Heart left ventricle (tissue), 16 donors: ENCODE measurements at regions not wholly inside any gene's neighbourhood (a gene's known extent, or its start where the extent isn't known, plus 50 kb on each side); places are given as distances from the start of the nearest gene placed in this dataset.
"Not testable (repeated sequence)": the region's sequence is repeated elsewhere in the genome, so short reads cannot be mapped to it uniquely, and the experiment has no call there.

Source experiments
- ATAC-seq, 4 donors: fragments of 200-7000 bp; cut with Tn5 transposase; one replicate each; pipeline ENCODE4 v1.9.1; 2020 to 2022; ENCODE audit warnings: moderate library complexity in 4 of 4, mild to moderate bottlenecking in 3 of 4, moderate number of reproducible peaks in 1 of 4
- DNase-seq, 5 donors: peaks; one replicate each; pipeline ENCODE4 v3.0.0-alpha.2; 2020
- H3K27ac ChIP-seq, 12 donors: fragments of 200-600 bp; sonication (generic) in 4 of 12; one replicate each; pipeline versions ENCODE4 v1.5.0 to v1.8.0; 2016 to 2022; ENCODE audit warnings: mild to moderate bottlenecking in 2 of 12
- H3K27me3 ChIP-seq, 9 donors: fragments of 200-600 bp; sonication (generic) in 2 of 9; one replicate each; pipeline versions ENCODE4 v1.5.1 to v1.8.0; 2016 to 2022; ENCODE audit warnings: mild to moderate bottlenecking in 3 of 9
- H3K36me3 ChIP-seq, 9 donors: fragments of 200-600 bp; sonication (generic) in 2 of 9; one replicate each; pipeline versions ENCODE4 v1.5.0 to v1.8.0; 2018 to 2022; ENCODE audit warnings: mild to moderate bottlenecking in 2 of 9
- H3K4me1 ChIP-seq, 12 donors: fragments of 200-600 bp; sonication (generic) in 4 of 12; one replicate each; pipeline versions ENCODE4 v1.5.0 to v1.8.0; 2016 to 2022; ENCODE audit warnings: mild to moderate bottlenecking in 3 of 12
- H3K4me3 ChIP-seq, 12 donors: fragments of 200-600 bp; sonication (generic) in 4 of 12; one replicate each; pipeline versions ENCODE4 v1.5.0 to v1.8.0; 2017 to 2022; ENCODE audit warnings: mild to moderate bottlenecking in 9 of 12, moderate library complexity in 4 of 12
- H3K9me3 ChIP-seq, 12 donors: fragments of 200-600 bp; sonication (generic) in 4 of 12; one replicate each; pipeline versions ENCODE4 v1.5.0 to v1.8.0; 2016 to 2022; ENCODE audit warnings: mild to moderate bottlenecking in 1 of 12
- POLR2A ChIP-seq, 2 donors: fragments of 450-650 bp; IDR thresholded peaks; one replicate each; pipeline ENCODE4 v1.6.1; 2017; ENCODE audit warnings: antibody characterized with exemption in 2 of 2, mild to moderate bottlenecking in 2 of 2, moderate library complexity in 2 of 2
- WGBS, 4 donors: extraction: QIAGEN DNeasy Blood & Tissue Kit in 2 of 4; methylation state at CpG; one replicate each; pipeline versions ENCODE4 v1.1.5 to v1.1.7; 2013 to 2018; 5-methylcytosine and 5-hydroxymethylcytosine counted together
- intact Hi-C, 10 donors: fragments of 100-400 bp; cut with DNase I; formaldehyde crosslinking; loops; one replicate each; pipeline versions ENCODE4 v1.11.1 to v1.14.2; 2022
- TF ChIP-seq, protein P1 (sequence below), 12 donors: fragments of 200-600 bp; sonication (generic) in 4 of 12; IDR thresholded peaks; one replicate each; pipeline versions ENCODE4 v1.5.0 to v1.8.0; 2018 to 2022; ENCODE audit warnings: antibody characterized with exemption in 12 of 12, mild to moderate bottlenecking in 5 of 12
- donor health status: ischemic (EF 13 %, LVEDD 7.1; RV severe dilation, severe dysfunction).
- donor health status: healthy with polysubstance abuse.
- donor health status: DM: no; HTN: yes; CAD: no.
- donor health status: DM: no; HTN: no; CAD: no.
- donor health status: ischemic (EF 25% LVEDD 6.9; RV normal size, moderate dysfunction).
- donor health status: ischemic (EF 25% LVEDD 5.7; RV mildly dilated, moderate dysfunction).
- donor health status: healthy.
- donor health status: DM: yes; HTN: yes; CAD: no.
- donor health status: ischemic (EF 35%, LVEDD 5.7; RV mildly dilated, moderate dysfunction).
- donor health status: nonischemic (EF 11% LVEDD 7.7; RV severe dilation, severe dysfunction).
- donor health status: DM: yes; HTN: yes; CAD: no.
- donor health status: PGD.
- donor health status: ischemic (EF 29% LVEDD 5.4; RV normal size, mild dysfunction).
- donor health status: nonischemic (EF 23%, LVEDD 6.1; RV moderate dilation, normal function).

DNA sequence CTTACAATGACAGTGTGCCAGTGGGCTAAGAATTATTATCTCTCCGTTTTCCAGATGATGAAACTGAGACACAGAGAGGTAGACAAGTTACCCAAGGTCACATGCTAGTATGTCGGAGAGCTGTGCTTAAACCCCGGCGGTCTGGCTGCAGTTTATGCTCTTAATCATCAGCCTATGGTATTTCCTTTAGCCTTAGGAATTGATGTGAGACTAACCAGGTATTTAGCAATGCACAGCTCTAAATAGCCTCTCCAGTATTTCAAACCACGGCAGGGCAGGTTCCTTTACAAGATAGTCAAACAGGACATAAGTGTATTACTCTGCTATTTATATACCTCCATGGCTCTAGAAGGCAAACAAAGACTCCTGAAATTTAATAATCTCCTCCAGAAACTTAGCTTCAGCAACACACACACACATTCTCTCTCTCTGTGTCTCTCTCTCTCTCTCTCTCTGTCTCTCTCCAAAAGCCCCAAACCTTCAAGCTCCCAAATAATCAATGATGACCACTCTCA is 142.0 kb upstream of the ZNF217 start:
- no peak overlapping the region for H3K4me3 ChIP-seq
- H3K4me1 ChIP-seq, result peaks cover 3 to 56% (median 40%) of the 10 kb centered on the region in 12 donors
- DNase-seq, result no peak
- TF ChIP-seq, protein P1, sequence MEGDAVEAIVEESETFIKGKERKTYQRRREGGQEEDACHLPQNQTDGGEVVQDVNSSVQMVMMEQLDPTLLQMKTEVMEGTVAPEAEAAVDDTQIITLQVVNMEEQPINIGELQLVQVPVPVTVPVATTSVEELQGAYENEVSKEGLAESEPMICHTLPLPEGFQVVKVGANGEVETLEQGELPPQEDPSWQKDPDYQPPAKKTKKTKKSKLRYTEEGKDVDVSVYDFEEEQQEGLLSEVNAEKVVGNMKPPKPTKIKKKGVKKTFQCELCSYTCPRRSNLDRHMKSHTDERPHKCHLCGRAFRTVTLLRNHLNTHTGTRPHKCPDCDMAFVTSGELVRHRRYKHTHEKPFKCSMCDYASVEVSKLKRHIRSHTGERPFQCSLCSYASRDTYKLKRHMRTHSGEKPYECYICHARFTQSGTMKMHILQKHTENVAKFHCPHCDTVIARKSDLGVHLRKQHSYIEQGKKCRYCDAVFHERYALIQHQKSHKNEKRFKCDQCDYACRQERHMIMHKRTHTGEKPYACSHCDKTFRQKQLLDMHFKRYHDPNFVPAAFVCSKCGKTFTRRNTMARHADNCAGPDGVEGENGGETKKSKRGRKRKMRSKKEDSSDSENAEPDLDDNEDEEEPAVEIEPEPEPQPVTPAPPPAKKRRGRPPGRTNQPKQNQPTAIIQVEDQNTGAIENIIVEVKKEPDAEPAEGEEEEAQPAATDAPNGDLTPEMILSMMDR (IDR thresholded peaks at IDR 0.05), result no peak
- no peak for TF ChIP-seq POLR2A (IDR thresholded peaks at IDR 0.05)
- intact Hi-C loops, result loop anchor here in 7 of 10 donors (5.0 to 10.0 kb wide), 8 partner anchors 111 to 209 kb away; partner anchors contain the start of gene ZNF217 (in 4 of the 7)
- H3K9me3 ChIP-seq, result no peaks in the 10 kb centered on the region
- no peak for ATAC-seq
- WGBS, 4 donors, result 28 to 46% (median 37%) methylated on average over 5 of the region's 5 CpGs
- peak overlapping the region in 4 of 12 donors; percentile 32 to 82 (median 67) for H3K27ac ChIP-seq
- no peaks in the 10 kb centered on the region for H3K27me3 ChIP-seq
- no peaks in the 10 kb centered on the region for H3K36me3 ChIP-seq

DNA sequence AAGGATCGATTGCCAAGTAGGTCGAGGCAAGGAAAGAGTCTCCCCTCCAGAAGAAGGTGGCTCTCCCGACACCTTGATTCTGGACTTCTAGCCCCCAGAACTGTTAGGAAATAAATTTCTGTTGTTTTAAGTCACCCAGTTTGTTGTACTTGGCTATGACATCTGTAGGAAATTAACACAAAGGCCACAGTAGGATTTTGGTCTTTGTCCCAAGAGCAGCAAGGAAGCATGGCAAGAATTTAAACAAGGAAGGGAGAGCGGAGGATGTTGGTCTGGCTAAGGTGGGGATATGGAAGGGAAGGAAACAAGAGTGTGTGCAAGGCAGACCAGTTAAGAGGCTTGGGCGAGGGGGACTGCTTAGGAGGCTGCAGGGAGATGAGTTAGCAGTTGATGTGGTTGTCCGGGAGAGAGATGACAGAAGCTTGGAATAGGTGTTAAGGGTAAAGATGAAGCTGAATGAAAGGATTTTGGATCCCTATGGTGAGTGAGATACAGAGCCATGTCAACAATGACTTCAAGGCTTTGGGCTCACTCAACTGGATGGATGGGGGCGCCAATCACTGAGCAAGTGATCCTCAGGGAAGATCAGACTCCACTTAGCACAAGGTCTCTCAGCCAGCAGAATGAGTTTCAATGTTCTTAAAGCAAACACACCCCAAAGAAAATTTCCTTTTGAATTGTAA is 140.5 kb upstream of the ZNF217 start:
- intact Hi-C loops, result loop anchor here in 5 of 10 donors (10.0 kb wide), 4 partner anchors 109 to 211 kb away; partner anchors contain the start of gene ZNF217 (in 2 of the 5)
- TF ChIP-seq POLR2A (IDR thresholded peaks at IDR 0.05), result no peak
- TF ChIP-seq, protein P1 (IDR thresholded peaks at IDR 0.05), result no peak
- Histone ChIP-seq H3K4me3 (no peak overlapping the region), H3K27me3 (no peaks in the 10 kb centered on the region), H3K4me1 (peaks cover 3 to 43% (median 33%) of the 10 kb centered on the region in 12 donors), H3K9me3 (no peaks in the 10 kb centered on the region), H3K36me3 (no peaks in the 10 kb centered on the region), H3K27ac (no peak overlapping the region)
- 69 to 75% (median 75%) methylated on average over 7 of the region's 7 CpGs for WGBS, 4 donors
- ATAC-seq, result no peak
- no peak for DNase-seq

DNA sequence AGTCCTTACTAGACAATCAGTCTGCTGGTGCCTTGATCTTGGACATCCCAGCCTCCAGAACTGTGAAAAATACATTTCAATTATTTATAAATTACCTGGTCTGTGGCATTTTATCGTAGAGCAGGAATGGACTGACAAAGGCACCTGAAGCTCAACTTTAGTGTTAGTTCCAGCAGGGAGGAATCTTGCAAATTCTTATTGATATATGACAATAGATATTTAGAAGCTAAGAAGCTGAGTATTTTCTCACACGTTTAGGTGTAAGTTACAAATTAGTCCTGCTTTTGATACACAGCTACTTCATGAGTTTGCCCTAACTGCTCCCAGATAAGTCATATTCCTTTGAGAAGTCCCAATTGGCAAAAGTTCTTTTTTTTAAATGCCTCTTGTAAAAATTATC is 138.0 kb upstream of the ZNF217 start:
- TF ChIP-seq, protein P1 (IDR thresholded peaks at IDR 0.05), result no peak
- no peak for TF ChIP-seq POLR2A (IDR thresholded peaks at IDR 0.05)
- no peak for DNase-seq
- H3K4me3 ChIP-seq, result no peak overlapping the region
- 84 to 91% (median 89%) methylated on average over 2 of the region's 2 CpGs for WGBS, 4 donors
- no peaks in the 10 kb centered on the region for H3K36me3 ChIP-seq
- intact Hi-C loops, result loop anchor here in 5 of 10 donors (10.0 kb wide), 4 partner anchors 107 to 213 kb away; partner anchors contain the start of gene ZNF217 (in 2 of the 5)
- H3K4me1 ChIP-seq, result peaks cover 0 to 18% (median 10%) of the 10 kb centered on the region in 12 donors
- ATAC-seq, result no peak
- no peaks in the 10 kb centered on the region for H3K9me3 ChIP-seq
- H3K27ac ChIP-seq, result no peak overlapping the region
- no peaks in the 10 kb centered on the region for H3K27me3 ChIP-seq

DNA sequence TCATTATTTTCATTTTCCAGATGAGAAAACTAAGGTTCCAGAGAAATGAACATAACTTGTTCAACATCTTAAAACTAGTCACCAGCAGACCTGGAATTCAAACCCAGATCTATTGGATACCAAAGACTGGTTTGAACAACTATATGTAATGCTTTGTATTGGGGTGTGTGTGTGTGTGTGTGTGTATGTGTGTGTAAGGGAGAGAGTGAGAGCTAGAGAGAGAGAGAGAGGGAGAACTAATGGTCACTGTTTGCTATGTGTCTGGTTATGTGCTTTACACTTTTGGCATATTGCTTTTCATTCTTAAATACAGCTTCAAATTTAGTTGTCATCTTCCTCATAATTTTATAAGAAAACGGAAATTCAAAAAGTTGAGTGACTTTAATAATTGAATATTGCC is 134.7 kb upstream of the ZNF217 start:
- H3K9me3 ChIP-seq, result no peaks in the 10 kb centered on the region
- WGBS, 4 donors, result 92 to 96% (median 95%) methylated on average over 1 of the region's 1 CpG

DNA sequence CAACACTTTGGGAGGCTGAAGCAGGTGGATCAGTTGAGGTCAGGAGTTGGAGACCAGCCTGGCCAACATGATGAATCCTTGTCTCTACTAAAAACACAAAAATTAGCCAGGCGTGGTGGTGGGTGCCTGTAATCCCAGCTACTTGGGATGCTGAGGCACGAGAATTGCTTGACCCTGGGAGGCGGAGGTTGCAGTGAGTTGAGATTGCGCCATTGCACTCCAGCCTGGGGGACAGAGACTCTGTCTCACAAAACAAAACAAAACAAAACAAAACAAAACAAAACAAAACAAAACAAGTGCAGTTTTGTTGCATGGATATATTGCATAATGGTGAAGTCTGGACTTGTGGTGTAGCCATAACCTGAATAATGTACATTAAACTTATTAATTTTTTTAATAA is 133.6 kb upstream of the ZNF217 start:
- WGBS, 4 donors, result 94 to 98% (median 96%) methylated on average over 4 of the region's 4 CpGs
- not testable (repeated sequence) for H3K4me3 ChIP-seq, H3K36me3 ChIP-seq, H3K4me1 ChIP-seq, H3K27me3 ChIP-seq, ATAC-seq, H3K27ac ChIP-seq, H3K9me3 ChIP-seq, DNase-seq
- intact Hi-C loops, result loop anchor here in 1 of 10 donors (10.0 kb wide), 1 partner anchor 58 kb away; no protein-coding TSS in a partner anchor

More for the DNA sequence above, 134.7 kb upstream of the ZNF217 start:
- Histone ChIP-seq H3K4me3 (no peak overlapping the region), H3K27me3 (no peaks in the 10 kb centered on the region), H3K27ac (no peak overlapping the region), H3K4me1 (peaks cover 0 to 4% (median 0%) of the 10 kb centered on the region in 12 donors), H3K36me3 (no peaks in the 10 kb centered on the region)
- no peak for TF ChIP-seq POLR2A (IDR thresholded peaks at IDR 0.05)
- TF ChIP-seq, protein P1 (IDR thresholded peaks at IDR 0.05), result no peak
- intact Hi-C loops, result loop anchor here in 1 of 10 donors (10.0 kb wide), 1 partner anchor 56 kb away; no protein-coding TSS in a partner anchor
- no peak for DNase-seq
- ATAC-seq, result no peak
